GM19468 (cell line): ENCODE measurements at regions not wholly inside any gene's neighbourhood (a gene's known extent, or its start where the extent isn't known, plus 50 kb on each side); places are given as distances from the start of the nearest gene placed in this dataset.

ENCODE experiments used
- ATAC-seq: cut with Tn5 transposase; IDR thresholded peaks from one replicate; pipeline ENCODE4 v1.9.1; 2021; ENCODE audit warnings: mild to moderate bottlenecking, moderate library complexity, moderate number of reproducible peaks; ENCODE audit not compliant: unreplicated experiment; ENCODE audit errors: extremely low read depth

DNA sequence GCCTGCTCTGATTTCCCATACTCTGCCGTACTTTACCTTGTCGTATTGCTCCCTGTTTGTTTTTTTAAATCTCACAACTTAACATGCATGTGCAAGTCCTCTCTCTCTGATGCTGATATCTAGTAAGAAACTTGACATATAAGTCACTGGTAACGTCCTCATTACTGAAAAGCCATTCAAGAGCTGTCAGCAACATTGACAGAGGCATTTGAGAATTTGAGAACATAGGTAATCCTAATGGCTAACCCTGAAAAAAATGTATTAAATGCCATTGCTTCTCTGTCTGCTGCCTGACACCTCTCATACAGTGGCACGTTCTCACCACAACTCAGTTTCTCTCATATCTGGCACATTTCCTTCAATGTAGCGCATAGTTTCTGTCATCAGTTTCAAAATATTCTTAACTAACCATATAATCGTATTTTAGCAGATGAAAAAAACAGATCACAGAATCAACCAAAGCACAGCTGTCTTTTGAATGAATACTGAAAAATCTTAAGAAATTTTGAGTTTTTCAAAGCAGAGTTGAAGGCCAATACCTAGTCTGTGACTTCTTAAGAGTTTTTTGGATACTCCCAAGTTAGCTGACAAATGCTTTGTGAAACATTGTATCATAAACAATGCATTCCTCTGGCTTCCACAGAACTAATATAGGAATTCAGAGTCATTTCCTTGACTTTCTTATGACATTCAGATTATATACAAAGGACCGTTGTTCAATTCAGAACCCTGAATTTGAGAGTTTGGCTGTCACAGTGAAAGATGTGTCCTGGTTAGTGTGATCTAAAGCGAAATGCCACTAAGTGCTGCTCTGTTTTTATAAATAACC, 996.4 kb downstream of the C4orf33 start:
- no peak for ATAC-seq

DNA sequence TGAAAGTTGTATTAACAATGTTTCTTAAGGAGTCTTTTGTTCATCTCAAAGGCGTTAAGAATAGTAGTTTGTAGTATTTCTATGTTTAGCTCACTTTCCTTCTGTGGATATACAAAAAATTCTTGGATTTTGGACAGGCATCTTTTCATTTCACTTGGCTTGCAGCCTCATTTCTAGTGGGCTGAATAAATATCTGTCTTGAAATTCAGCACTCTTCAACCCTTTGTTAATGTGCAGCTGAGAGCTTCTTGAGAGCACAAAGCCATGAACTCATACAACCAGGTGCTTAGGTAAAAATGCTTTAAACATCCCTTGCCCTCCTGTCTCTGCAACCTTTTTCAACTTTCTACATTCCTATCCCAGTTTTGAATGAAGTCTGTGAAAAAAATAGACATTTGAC, 1003.2 kb downstream of the C4orf33 start:
- no peak for ATAC-seq

DNA sequence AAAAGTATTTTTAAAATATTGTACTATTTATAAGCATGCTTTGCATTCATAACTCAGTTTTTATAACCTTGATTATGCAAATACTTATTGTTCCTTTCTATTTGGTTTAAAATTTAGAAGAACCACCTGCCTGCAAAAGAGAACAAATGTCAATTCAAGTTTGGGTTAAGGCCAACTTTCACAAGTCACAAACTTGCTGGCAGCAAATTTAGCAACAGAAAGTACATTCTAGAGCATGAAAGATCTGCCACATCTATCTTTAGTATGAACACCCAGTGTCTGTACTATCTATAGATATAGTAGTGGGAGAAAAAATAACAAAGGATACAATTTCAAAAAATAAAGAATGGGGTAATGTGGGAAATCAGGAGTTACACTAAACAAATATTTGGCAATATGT, 1014.2 kb downstream of the C4orf33 start:
- ATAC-seq = peak; percentile 47

DNA sequence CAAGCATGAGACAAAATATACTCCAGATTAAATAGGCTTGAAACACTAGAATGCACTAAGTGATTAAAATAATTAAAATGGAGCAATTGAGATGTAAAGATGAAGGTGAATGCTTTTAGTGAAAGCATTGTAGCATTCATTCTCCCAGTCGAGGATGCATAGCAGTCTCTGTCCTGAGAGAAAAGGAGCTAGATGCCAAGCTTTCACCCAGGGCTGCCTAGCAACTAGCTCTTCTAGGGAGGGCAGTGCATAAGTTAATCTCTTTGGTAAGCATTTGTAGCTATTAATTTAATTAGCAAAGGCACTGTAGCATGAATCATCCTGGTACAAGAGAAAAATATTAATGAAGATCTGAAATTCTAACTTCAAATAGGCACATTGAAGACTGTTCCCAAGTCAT, 1014.8 kb downstream of the C4orf33 start:
- ATAC-seq = no peak

DNA sequence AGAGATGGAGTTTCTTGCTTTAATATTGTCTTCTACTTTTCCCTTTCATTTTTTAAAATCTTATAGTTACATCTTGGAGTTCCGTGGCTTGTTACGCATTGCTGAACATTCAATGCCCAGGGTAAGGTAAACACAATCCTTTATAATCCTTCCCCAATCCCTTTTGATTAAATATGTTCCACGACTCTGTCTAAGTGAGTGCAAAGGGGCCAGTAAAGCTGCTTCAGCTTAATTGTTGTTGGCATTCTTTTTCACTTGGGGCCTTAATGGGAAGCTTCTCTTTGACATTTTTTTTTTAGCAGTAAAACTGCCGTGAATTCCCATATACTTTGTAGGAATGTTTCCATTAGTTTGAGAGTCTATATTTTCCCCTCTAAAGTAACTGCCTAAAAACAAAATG, 1028.1 kb downstream of the C4orf33 start:
- no peak for ATAC-seq

DNA sequence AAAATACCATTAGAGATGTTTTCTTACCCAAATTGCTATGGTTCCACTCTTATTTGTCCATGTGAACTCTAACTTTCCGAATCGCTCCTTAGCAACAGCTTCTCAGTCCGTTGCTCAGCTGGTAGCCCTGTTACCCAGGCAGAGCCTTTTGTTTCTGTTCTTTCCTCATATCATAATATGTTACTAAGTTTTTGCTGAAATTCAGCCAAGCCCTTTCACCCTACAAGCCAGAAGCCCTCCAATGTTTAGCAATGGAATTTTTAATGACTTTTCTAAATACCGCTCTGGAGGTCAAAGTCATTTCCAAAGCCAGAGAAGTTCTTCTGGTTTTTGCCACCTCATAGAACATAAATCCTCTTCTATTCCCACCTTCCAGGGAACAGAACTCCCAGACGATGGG, 1029.5 kb downstream of the C4orf33 start:
- no peak for ATAC-seq

DNA sequence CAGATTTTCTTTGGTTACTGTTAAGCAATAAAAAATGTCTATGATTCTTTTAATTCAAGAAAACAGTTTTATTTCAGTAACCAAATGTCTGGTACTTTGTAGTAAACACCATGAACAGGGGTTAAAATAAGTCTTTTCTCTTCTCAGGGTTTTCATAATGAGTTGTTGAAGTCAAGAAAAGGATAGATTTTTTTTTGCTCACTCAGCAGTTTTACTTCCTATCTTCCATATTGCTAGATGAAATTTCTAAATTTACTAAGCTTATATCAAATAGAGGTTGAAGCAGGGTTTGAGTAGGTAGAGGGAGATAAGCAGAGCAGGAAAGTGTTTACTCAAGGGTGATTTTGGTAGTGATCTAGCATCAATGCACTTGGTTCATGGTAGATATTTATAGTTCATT, 1031.3 kb downstream of the C4orf33 start:
- ATAC-seq = no peak

DNA sequence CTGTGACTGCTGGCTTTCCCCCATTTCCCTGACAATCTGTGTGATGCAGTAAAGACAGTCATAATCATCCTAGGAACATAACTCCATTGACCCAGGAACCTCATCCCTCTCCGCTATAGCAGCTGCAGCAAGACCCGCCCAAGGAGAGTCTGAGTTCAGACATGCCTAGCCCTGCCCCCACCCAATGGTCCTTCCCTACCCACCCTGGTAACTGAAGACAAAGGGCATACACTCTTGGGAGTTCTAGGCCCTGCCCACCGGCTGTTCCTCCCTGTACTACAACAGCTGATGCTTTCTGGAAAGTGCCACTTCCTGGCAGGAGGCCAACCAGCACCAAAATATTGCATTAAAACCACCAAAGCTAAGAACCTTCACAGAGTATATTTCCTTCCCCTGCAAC, 1035.6 kb downstream of the C4orf33 start:
- ATAC-seq = no peak

DNA sequence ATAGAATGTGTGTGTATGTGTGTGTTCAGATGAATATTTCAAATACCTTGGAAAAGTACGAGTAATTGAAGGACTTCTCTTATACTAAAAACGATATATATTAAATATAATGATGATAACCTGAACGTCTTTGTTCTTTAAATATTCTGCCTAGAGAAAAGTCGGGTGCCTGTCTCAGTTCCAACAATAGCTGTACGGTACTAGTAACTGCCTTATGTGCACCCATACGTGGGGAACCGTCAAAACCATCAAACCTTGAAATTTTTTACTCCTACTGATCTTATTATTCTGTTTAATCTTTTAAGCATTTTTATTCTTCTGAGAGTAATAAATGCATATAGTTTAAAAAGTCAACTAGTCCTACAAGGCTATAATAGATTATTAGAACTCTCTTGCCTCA, 1045.7 kb downstream of the C4orf33 start:
- no peak for ATAC-seq

DNA sequence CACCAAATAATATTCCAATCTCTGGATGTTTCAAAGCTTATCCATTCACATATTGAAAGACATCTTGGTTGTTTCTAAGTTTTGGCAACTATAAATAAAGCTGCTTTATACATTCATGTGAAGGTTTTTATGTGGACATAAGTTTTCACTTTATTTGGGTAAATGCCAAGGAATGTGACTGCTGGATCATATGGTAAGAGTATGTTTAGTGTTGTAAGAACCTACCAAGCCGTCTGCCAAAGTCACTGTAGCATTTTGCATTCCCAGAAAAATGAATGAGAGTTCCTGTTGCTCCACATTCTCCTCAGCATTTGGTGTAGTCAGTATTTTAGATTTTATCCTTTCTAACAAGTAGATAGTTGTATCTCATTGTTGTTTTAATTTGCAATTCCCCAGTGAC, 1047.7 kb downstream of the C4orf33 start:
- no peak for ATAC-seq

DNA sequence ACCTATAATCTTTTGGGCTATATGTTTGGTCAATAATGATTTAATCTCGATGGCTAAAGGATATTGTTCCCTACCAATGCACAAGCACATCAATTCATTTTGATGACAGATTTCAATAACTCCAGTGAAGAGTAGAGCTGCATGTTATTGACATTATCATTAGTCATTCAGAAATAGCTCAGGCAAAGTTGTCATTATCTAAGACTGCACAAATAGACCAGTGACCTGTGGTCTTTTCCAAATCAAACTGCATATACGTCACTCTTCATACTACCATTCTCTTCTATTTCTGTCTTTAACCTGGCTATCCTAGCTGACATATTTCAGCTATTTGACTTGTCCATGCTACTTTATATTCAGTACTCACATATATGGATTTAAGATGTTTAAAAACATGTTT, 1050.8 kb downstream of the C4orf33 start:
- no peak for ATAC-seq

DNA sequence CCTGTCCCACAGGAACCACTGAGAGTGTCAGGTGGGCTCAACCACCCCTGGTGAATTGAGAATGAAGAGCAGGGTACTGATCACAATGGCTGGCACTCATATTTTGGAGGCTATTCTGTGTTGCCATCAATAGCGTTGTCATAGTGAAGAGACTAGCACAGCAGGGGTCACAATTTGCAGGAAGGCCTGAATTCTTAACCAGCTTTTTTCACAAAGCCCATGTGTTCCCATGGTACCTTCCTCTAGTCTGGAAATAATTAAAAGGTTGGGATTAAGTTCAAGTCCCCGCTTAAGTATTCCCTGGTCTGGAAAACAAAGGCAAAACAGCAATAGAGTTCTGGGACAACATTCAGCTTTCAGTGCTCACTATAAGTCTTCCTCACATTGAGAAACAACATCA, 1051.7 kb downstream of the C4orf33 start:
- no peak for ATAC-seq

DNA sequence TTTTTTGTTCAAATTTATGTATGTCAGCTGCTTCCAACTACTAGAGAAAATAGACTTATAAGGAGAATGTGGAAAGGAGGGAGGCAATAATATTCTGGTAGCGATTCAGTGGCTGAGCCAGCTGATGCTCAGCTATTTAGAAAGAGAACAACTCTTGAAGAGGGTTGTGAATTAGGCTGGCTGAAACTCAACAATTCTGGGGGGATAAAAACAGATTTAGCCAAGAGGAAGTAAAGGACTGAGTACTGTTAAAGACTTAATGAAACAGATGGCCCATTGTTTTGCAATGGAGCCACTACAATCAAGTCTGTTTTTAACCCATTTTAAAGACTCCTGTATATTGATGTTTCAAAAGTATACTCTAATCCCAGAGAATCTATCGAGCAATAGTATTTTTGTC, 1058.9 kb downstream of the C4orf33 start:
- no peak for ATAC-seq

DNA sequence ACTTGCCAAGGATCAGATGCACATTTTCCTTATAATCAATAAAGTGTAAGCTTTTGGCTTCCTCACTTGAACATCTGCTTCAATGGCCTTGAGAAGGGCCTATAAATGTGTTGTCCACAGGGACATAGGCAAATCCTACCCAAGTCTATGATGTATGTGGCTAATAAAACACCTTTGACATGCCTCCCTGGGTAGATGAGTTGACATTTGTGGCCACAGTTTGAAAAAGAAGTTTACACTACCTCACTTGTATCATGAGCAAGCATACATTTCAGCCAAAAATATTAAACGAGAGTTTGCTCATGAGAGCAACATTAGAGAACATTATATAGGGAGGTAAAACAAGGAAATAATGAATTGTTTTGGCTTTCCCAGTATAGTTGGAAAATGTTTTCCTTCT, 1067.7 kb downstream of the C4orf33 start:
- no peak for ATAC-seq

DNA sequence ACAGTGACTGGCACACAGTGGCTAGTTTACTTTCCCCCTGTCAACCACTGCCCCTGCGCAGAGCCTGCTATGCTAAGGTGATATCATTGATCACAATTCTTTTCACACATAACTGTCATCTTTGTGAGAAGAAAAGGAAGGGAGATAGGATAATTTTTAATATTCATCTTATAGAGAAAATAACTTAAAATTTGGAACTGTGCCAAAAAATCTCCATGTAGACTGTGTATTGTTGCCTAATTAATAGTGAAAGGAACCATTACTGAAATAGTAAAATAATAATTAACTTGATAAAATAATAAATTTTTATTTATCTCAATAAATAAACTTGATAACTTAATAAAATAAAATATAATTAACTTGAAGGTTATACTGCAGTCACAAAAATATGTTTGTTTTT, 1069.4 kb downstream of the C4orf33 start:
- ATAC-seq = no peak

DNA sequence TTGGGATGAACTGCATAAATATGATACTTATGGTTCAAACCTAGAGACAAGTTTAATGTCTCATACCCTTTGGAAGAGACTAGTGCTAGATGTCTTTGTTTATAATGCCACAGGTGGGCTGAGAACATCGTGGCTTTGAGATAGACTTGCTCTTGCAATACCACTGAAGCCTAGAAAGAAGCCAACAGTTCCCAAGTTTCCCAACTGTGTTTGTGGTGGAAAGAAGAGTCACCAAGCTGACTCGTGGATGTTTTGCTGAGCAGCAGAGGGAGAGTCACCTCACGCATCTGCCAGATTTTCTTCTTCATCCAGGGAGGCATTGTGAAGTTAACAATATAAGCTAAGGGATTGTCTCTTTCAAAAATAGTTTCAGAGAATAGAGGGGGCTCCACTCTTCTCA, 1076.2 kb downstream of the C4orf33 start:
- ATAC-seq = no peak

DNA sequence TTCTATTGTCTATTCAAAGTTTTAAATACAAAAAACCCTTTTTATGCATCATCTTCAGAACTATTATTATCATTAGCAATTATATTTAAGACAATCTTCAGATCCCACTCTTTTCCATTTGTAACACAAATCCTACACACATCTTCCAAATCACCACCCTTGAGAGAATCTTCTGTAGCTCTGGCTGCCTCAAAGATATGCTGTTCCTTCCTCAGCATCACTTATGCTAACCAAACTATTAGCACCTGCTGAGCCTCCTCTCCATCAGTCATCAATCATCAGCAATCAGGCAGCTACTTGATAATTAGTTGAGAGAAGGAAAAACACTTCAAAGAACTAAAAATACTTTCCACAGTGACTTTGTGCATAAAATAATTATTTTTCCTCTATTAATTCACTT, 1082.2 kb downstream of the C4orf33 start:
- no peak for ATAC-seq

DNA sequence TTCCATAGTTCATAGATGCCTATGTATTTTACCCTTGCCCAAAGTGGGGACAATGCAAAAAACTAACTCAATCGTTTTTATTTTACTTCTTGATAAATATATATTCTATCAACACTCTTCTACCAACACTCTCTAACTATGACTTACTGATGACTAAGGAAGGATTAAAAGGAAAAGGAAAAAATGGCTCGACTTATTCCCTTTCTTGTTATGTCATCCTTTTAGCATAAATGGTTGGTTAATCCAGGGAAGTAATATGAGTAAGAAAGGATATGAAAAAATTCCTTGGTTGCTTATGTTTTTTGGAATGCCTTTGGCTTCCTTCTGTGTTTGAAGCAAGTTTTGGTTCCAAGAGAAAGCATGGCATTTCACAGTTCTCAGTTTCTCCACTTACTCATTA, 1087.1 kb downstream of the C4orf33 start:
- ATAC-seq = no peak

DNA sequence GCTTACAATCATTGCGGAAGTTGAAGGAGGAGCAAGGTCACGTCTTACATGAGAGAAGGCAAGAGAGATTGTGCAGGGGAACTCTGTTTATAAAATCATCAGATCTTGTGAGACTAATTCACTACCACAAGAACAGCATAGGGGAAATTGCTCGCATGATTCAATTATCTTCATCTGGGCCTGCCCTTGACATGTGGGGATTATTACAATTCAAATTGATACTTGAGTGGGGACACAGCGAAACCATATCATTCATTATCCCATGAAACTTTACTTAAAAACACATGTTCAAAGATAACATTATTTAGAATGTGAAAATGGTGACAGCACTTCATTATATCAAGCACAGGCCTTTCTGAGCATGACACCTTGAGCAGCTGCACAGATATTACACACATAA, 1087.8 kb downstream of the C4orf33 start:
- no peak for ATAC-seq

DNA sequence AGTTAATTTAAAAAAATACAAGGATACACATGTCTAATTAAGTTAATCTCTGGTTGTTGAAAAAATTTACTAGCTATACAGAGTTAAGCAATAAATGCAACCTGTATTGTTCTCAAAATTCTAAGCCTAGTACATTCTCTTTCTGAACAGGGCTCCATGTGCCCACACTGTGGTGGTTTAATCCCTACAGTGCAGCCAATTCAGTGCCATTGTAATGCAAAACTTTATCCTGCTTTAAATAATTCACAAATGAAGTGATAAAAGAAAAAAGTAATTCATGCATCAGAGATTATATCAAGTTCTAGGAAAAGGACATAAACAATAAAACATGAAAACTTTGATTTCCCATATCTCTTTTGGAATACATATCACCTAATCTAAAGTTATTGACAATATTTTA, 1089.2 kb downstream of the C4orf33 start:
- ATAC-seq = no peak

DNA sequence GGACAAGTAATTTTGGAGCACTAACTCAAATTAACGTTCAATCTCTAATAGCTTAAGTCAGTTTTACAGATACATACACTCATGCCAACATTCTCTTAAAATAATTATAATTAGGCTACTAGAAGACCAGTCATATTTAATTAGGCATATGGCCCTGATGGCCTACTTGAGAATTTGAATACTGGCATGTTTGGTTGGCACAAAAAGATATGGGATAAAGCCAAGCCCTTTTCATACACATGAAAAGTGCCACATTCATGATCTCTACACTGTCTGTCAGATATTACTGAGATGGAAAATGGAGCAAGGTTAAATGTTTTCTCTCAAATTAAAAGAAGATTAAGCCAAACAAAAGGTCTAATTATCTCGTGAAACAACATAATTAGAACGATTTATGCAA, 1091.0 kb downstream of the C4orf33 start:
- ATAC-seq = no peak

DNA sequence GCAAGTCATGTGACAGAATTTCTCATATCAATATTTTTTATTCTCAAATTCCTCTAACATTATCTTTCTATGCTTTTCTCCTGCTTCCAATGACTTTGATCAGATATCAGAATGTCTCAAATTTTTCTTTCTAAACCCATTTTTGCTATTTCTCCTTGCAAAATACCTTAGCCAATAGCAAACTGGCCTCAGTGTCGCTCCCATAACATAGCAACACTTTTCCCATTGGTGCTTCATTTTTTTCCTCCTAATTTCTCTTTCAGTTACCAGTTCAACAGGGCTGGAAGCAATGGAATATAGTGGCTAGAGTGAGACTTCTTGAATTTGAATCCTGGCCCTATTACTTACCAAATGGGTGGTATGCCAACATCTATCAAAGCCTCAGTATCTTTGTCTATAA, 1091.6 kb downstream of the C4orf33 start:
- no peak for ATAC-seq
